ENCODE measurements at regions not wholly inside any gene's neighbourhood (a gene's known extent, or its start where the extent isn't known, plus 50 kb on each side); places are given as distances from the start of the nearest gene placed in this dataset.

DNA sequence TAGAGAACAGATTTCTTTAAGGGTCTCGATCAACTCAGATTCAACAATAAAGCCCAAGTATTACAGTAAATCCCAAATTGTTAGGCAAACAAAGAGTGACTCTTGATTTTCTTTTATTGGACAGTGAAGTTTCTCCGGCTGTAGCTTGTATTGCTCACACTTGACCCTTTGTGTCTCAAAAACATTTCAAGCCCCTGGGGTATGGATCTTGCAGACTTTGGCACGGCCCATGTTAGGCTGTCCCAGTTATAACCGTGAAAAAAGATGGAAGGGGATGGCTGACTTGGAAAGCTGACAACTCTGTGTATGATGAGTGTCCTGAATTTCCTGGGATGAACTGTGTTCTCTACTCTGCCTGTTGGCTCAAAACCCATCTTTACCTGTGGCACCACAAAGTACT is 356.1 kb downstream of the SLITRK2 start:
- POLR2A ChIA-PET (ENCODE audit: unreplicated experiment): no interaction called here
- no peak overlapping the region for H3K27ac ChIP-seq (ENCODE audit: insufficient read depth, low read length)
- WGBS, 2 experiments (ENCODE audit: extremely low coverage in 2 of 2, insufficient read length in 1 of 2): no CpG with 5 or more reads among the region's 4 CpGs
- no peak overlapping the region for H3K4me3 ChIP-seq (ENCODE audit: insufficient read depth, low read depth, low read length)
- no peaks in the 10 kb centered on the region for H4K20me1 ChIP-seq (ENCODE audit: insufficient read depth, low read length)
- no peak overlapping the region for H4K5ac ChIP-seq (ENCODE audit: low read depth, low read length)
- no peaks in the 10 kb centered on the region for H3K79me1 ChIP-seq (ENCODE audit: low read depth in 1 of 2, low read length in 2 of 2)
- H3K4me1 ChIP-seq (ENCODE audit: control insufficient read depth, insufficient read depth, low read length): no peaks in the 10 kb centered on the region
- H2AK5ac ChIP-seq (ENCODE audit: low read depth, low read length): no peak overlapping the region
- no peak overlapping the region for H2BK5ac ChIP-seq (ENCODE audit: low read depth, low read length, poor library complexity, severe bottlenecking)
- intact Hi-C loops (cut with micrococcal nuclease) (no loop called here), dilution Hi-C loops (cut with HindIII; ENCODE audit: low sequenced_read_pairs, unreplicated experiment) (no loop called here), in situ Hi-C loops (cut with MboI; ENCODE audit: low sequenced_read_pairs) (no loop called here)
- no peak for TF ChIP-seq MAFK (IDR thresholded peaks at IDR 0.05; ENCODE audit: low read depth, low read length)
- no peak for TF ChIP-seq MXI1 (IDR thresholded peaks at IDR 0.05; ENCODE audit: borderline replicate concordance, low read depth, low read length)
- TF ChIP-seq BHLHE40 (IDR thresholded peaks at IDR 0.05; ENCODE audit: low read depth, low read length): no peak
- TF ChIP-seq SMC3 (IDR thresholded peaks at IDR 0.05; ENCODE audit: low read depth, low read length): no peak
- TF ChIP-seq RCOR1 (IDR thresholded peaks at IDR 0.05; ENCODE audit: insufficient replicate concordance, low read length): no peak
- no peak for TF ChIP-seq CEBPB (IDR thresholded peaks at IDR 0.05; ENCODE audit: low read depth, low read length)
- no peak for TF ChIP-seq RFX5 (IDR thresholded peaks at IDR 0.05; ENCODE audit: low read depth, low read length)
- no peak for TF ChIP-seq RAD21 (IDR thresholded peaks at IDR 0.05; ENCODE audit: low read length)
- TF ChIP-seq, protein P1, sequence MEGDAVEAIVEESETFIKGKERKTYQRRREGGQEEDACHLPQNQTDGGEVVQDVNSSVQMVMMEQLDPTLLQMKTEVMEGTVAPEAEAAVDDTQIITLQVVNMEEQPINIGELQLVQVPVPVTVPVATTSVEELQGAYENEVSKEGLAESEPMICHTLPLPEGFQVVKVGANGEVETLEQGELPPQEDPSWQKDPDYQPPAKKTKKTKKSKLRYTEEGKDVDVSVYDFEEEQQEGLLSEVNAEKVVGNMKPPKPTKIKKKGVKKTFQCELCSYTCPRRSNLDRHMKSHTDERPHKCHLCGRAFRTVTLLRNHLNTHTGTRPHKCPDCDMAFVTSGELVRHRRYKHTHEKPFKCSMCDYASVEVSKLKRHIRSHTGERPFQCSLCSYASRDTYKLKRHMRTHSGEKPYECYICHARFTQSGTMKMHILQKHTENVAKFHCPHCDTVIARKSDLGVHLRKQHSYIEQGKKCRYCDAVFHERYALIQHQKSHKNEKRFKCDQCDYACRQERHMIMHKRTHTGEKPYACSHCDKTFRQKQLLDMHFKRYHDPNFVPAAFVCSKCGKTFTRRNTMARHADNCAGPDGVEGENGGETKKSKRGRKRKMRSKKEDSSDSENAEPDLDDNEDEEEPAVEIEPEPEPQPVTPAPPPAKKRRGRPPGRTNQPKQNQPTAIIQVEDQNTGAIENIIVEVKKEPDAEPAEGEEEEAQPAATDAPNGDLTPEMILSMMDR (conservative IDR thresholded peaks at IDR 0.05; ENCODE audit: low read depth, low read length): no peak
- no peak for TF ChIP-seq POLR2A (IDR thresholded peaks at IDR 0.05; ENCODE audit: low read depth, low read length)
- no peak for TF ChIP-seq MAZ (IDR thresholded peaks at IDR 0.05; ENCODE audit: borderline replicate concordance, low read depth, low read length)
- DNase-seq (no peak), ATAC-seq (ENCODE audit: low read depth) (no peak)
- no peaks in the 10 kb centered on the region for H3K36me3 ChIP-seq (ENCODE audit: control insufficient read depth, insufficient read depth, low read length)
- H2BK20ac ChIP-seq (ENCODE audit: low read depth, low read length): no peak overlapping the region
- no TSS peak for BruUV-seq (replicated peaks)
- no peak overlapping the region for H3K23ac ChIP-seq (ENCODE audit: low read depth, low read length)
- H3K9me3 ChIP-seq (ENCODE audit: control insufficient read depth, insufficient read depth, low read length): peaks cover 7% of the 10 kb centered on the region
- H4K8ac ChIP-seq (ENCODE audit: low read depth in 2 of 2, low read length in 2 of 2): no peak overlapping the region
- no peak overlapping the region for H4K91ac ChIP-seq (ENCODE audit: insufficient read depth, low read depth, low read length)
- CTCF ChIA-PET: no interaction called here
- no peaks in the 10 kb centered on the region for H3K27me3 ChIP-seq (ENCODE audit: control insufficient read depth, insufficient read depth, low read length)
- no peak overlapping the region for H3K4me2 ChIP-seq (ENCODE audit: low read depth, low read length)
- no peak overlapping the region for H3K9ac ChIP-seq (ENCODE audit: low read depth, low read length)
- no peaks in the 10 kb centered on the region for H3K9me1 ChIP-seq (ENCODE audit: insufficient read depth, low read length)
- no peak overlapping the region for H3K14ac ChIP-seq (replicated peaks; ENCODE audit: low read depth, low read length)
- no peak overlapping the region for H3K56ac ChIP-seq (ENCODE audit: extremely low read depth, insufficient read depth, low read length)
- H3K18ac ChIP-seq (ENCODE audit: low read depth, low read length): no peak overlapping the region
- no peak overlapping the region for H2AK9ac ChIP-seq (replicated peaks; ENCODE audit: low read depth, low read length, poor library complexity)
- H3K4ac ChIP-seq (ENCODE audit: low read depth, low read length): no peak overlapping the region
- H2BK120ac ChIP-seq (ENCODE audit: low read depth, low read length): no peak overlapping the region
- H2AFZ ChIP-seq (replicated peaks; ENCODE audit: low read length, poor library complexity): no peak overlapping the region
- H2BK15ac ChIP-seq (ENCODE audit: low read depth, low read length): no peak overlapping the region
